K562 (cell line): ENCODE measurements at regions not wholly inside any gene's neighbourhood (a gene's known extent, or its start where the extent isn't known, plus 50 kb on each side); places are given as distances from the start of the nearest gene placed in this dataset.

Source experiments
- ATAC-seq: fragments of 200-7000 bp; cut with Tn5 transposase; 3 replicates; pipeline ENCODE4 v1.9.1; 2020; ENCODE audit warnings: moderate library complexity
- BruUV-seq: library from RNA; stranded (reverse); fragments of 400-500 nt; replicated peaks from 2 replicates; lab custom pipeline; 2021; lab: Mats Ljungman, UMichigan
- CTCF ChIA-PET: fragments of 300-600 bp; formaldehyde crosslinking; extraction: SDS; loops from one replicate; lab custom pipeline; 2021; ENCODE audit warnings: low intra/inter-chr PET ratio; lab: Yijun Ruan, JAX
- POLR2A ChIA-PET: fragments of 300-600, 350-650 bp; sonication (Branson Sonifier 250); formaldehyde crosslinking; extraction: SDS; loops from one replicate; lab custom pipeline; 2021; ENCODE audit warnings: antibody characterized with exemption, inconsistent platforms; lab: Yijun Ruan, JAX
- DNase-seq, 4 experiments: peaks; one replicate each; pipeline versions ENCODE4 v3.0.0 to v3.0.0-alpha.2; 2011 to 2018; ENCODE audit warnings: low spot score in 3 of 4, mixed read lengths in 3 of 4; ENCODE audit errors: extremely low read depth in 1 of 4
- FAIRE-seq: peaks from 2 replicates; lab custom pipeline; 2011; peaks lifted over from hg19 to GRCh38; lab: Jason Lieb, UNC
- H2AFZ ChIP-seq: 2 replicates; pipeline ENCODE4 v1.6.0; 2011; ENCODE audit warnings: low read depth, low read length, control low read depth, inconsistent platforms
- H3K27ac ChIP-seq: fragments of 200-600 bp; 3 replicates; pipeline ENCODE4 v1.8.0; 2011; ENCODE audit warnings: low read depth, mild to moderate bottlenecking, control low read depth, inconsistent platforms, low read length, moderate library complexity, mixed read lengths; ENCODE audit errors: extremely low read depth
- H3K27me3 ChIP-seq, 2 experiments: fragments of 300-600 bp in 1 of 2; 2 replicates in 1 of 2; 3 replicates in 1 of 2; pipeline versions ENCODE4 v1.6.0 to v1.8.0; 2011; ENCODE audit warnings: inconsistent platforms in 2 of 2, low read length in 2 of 2, mild to moderate bottlenecking in 1 of 2, mixed read lengths in 1 of 2, moderate library complexity in 1 of 2; ENCODE audit not compliant: control insufficient read depth in 2 of 2, insufficient read depth in 2 of 2
- H3K36me3 ChIP-seq: fragments of 300-600 bp; 3 replicates; pipeline ENCODE4 v1.8.0; 2011; ENCODE audit warnings: mild to moderate bottlenecking, low read length, inconsistent platforms; ENCODE audit not compliant: control insufficient read depth, insufficient read depth
- H3K4me1 ChIP-seq, 2 experiments: fragments of 200-600 bp in 1 of 2; replicated peaks in 1 of 2; 2 replicates in 1 of 2; 3 replicates in 1 of 2; pipeline versions ENCODE4 v1.5.1 to v1.8.0; 2011; ENCODE audit warnings: inconsistent platforms in 2 of 2, low read length in 2 of 2, mild to moderate bottlenecking in 1 of 2, mixed read lengths in 1 of 2, moderate library complexity in 1 of 2; ENCODE audit not compliant: control insufficient read depth in 2 of 2, insufficient read depth in 2 of 2
- H3K4me2 ChIP-seq: 2 replicates; pipeline ENCODE4 v1.6.1; 2011; ENCODE audit warnings: low read length, control low read depth, inconsistent platforms, mixed read lengths; ENCODE audit not compliant: insufficient read depth
- H3K4me3 ChIP-seq: fragments of 200-600 bp; sonication (generic), shearing (Covaris generic); 2 replicates; pipeline ENCODE4 v1.5.1; 2016; ENCODE audit warnings: control low read depth, inconsistent platforms
- H3K79me2 ChIP-seq: fragments of 200-600 bp; 3 replicates; pipeline ENCODE4 v1.8.0; 2011; ENCODE audit warnings: low read length, inconsistent platforms; ENCODE audit not compliant: control insufficient read depth, insufficient read depth
- H3K9ac ChIP-seq, 2 experiments: 2 replicates each; pipeline versions ENCODE4 v1.6.0 to v1.6.1; 2011; ENCODE audit warnings: low read depth in 2 of 2, low read length in 2 of 2, control low read depth in 1 of 2, inconsistent platforms in 1 of 2, mild to moderate bottlenecking in 1 of 2, mixed read lengths in 1 of 2; ENCODE audit not compliant: insufficient read depth in 1 of 2
- H3K9me1 ChIP-seq: one replicate; pipeline ENCODE4 v1.6.0; 2011; ENCODE audit warnings: inconsistent platforms, mild to moderate bottlenecking, low read length, moderate library complexity; ENCODE audit not compliant: control insufficient read depth, insufficient read depth
- H3K9me3 ChIP-seq: replicated peaks from 2 replicates; pipeline ENCODE4 v1.5.1; 2011; ENCODE audit warnings: low read depth, low read length, inconsistent platforms; ENCODE audit not compliant: control insufficient read depth, insufficient read depth
- H4K20me1 ChIP-seq: replicated peaks from 2 replicates; pipeline ENCODE4 v1.6.1; 2011; ENCODE audit warnings: low read length, inconsistent platforms, mixed read lengths; ENCODE audit not compliant: control insufficient read depth, insufficient read depth
- BRD9 ChIP-seq: fragments of 450-650 bp; IDR thresholded peaks from 2 replicates; pipeline ENCODE4 v1.6.1; 2018; ENCODE audit warnings: low read depth; ENCODE audit not compliant: partially characterized antibody
- CBX1 ChIP-seq: sonication (generic); IDR thresholded peaks from 2 replicates; pipeline ENCODE4 v1.6.1; 2016; ENCODE audit warnings: antibody characterized with exemption, low read depth, mild to moderate bottlenecking
- GMEB1 ChIP-seq: fragments of 250-450 bp; sonication (Bioruptor Pico); IDR thresholded peaks from 2 replicates; pipeline ENCODE4 v1.4.0; 2020; ENCODE audit warnings: mild to moderate bottlenecking
- MTA2 ChIP-seq: fragments of 450-650 bp; IDR thresholded peaks from 2 replicates; pipeline ENCODE4 v1.6.1; 2016; ENCODE audit warnings: low read depth
- RB1 ChIP-seq: fragments of 450-650 bp; IDR thresholded peaks from 2 replicates; pipeline ENCODE4 v1.6.1; 2017; ENCODE audit warnings: low read depth, mild to moderate bottlenecking
- SIRT6 ChIP-seq: IDR thresholded peaks from one replicate; pipeline ENCODE4 v1.6.1; 2012; ENCODE audit warnings: low read depth, mild to moderate bottlenecking, control low read depth, inconsistent platforms, low read length, moderate library complexity
- USF1 ChIP-seq: sonication (generic); formaldehyde crosslinking; IDR thresholded peaks from 2 replicates; pipeline ENCODE4 v1.9.0; 2022; ENCODE audit warnings: mild to moderate bottlenecking, missing genetic modification reagents
- ZNF239 ChIP-seq: fragments of 250-450 bp; sonication (Bioruptor Pico); IDR thresholded peaks from 2 replicates; pipeline ENCODE4 v1.4.0; 2020; ENCODE audit warnings: mild to moderate bottlenecking
- WGBS: fragments of 100-300 bp; shearing (Covaris generic); methylation state at CpG from one replicate; pipeline ENCODE4 v1.1.6; 2016; ENCODE audit warnings: low coverage, mixed read lengths; ENCODE audit not compliant: insufficient coverage; ENCODE audit errors: missing lambda C conversion rate; 5-methylcytosine and 5-hydroxymethylcytosine counted together
- in situ Hi-C: fragments of 300-500 bp; cut with MboI; formaldehyde crosslinking; loops from 4 replicates; pipeline ENCODE4 v1.15.0; 2018; ENCODE audit warnings: inconsistent platforms, mixed read lengths
- intact Hi-C: fragments of 100-400 bp; cut with micrococcal nuclease; formaldehyde crosslinking; loops from 2 replicates; pipeline ENCODE4 v1.14.2; 2022

GRCh38 chr12:128091101-128091720 lies 175.8 kb upstream of the TMEM132C start:
- POLR2A ChIA-PET = no interaction called here
- WGBS = 6% methylated on average over 13 of the region's 13 CpGs
- CTCF ChIA-PET = no interaction called here
- no peaks in the 10 kb centered on the region for H3K27me3 ChIP-seq
- no peaks in the 10 kb centered on the region for H3K4me1 ChIP-seq
- no peak overlapping the region for H3K27ac ChIP-seq
- H3K79me2 ChIP-seq = no peaks in the 10 kb centered on the region
- H3K9me3 ChIP-seq = no peaks in the 10 kb centered on the region; the same call in 1 of the 2 replicates
- no peak overlapping the region for H3K4me2 ChIP-seq
- H2AFZ ChIP-seq = no peak overlapping the region
- in situ Hi-C loops (no loop called here), intact Hi-C loops (no loop called here)
- H3K4me3 ChIP-seq = no peak overlapping the region
- H4K20me1 ChIP-seq = no peaks in the 10 kb centered on the region
- ATAC-seq (no peak), FAIRE-seq (no peak), DNase-seq (no peak)
- no peaks in the 10 kb centered on the region for H3K36me3 ChIP-seq
- no peaks in the 10 kb centered on the region for H3K9me1 ChIP-seq
- TF ChIP-seq MTA2 (no peak), CBX1 (no peak), GMEB1 (CRISPR knock-in tag) (no peak), ZNF239 (no peak), SIRT6 (no peak), RB1 (no peak), BRD9 (no peak), USF1 (CRISPR knock-in tag) (no peak)
- no TSS peak for BruUV-seq
- H3K9ac ChIP-seq = no peak overlapping the region
